IMR-90 (cell line): ENCODE measurements at regions not wholly inside any gene's neighbourhood (a gene's known extent, or its start where the extent isn't known, plus 50 kb on each side); places are given as distances from the start of the nearest gene placed in this dataset.

Experiments
- ATAC-seq: fragments of 200-7000 bp; cut with Tn5 transposase; 2 replicates; pipeline ENCODE4 v1.9.1; 2020; ENCODE audit warnings: low read depth, mild to moderate bottlenecking, moderate library complexity
- BruUV-seq: library from RNA; stranded (reverse); fragments of 400-500 nt; replicated peaks from 2 replicates; lab custom pipeline; 2021; lab: Mats Ljungman, UMichigan
- CTCF ChIA-PET: fragments of 300-600 bp; formaldehyde crosslinking; extraction: SDS; loops from one replicate; lab custom pipeline; 2021; ENCODE audit warnings: antibody characterized with exemption; lab: Yijun Ruan, JAX
- POLR2A ChIA-PET: fragments of 300-600 bp; sonication (Branson Sonifier 250); formaldehyde crosslinking; loops from one replicate; lab custom pipeline; 2022; ENCODE audit warnings: antibody characterized with exemption; ENCODE audit not compliant: unreplicated experiment; lab: Charles Lee
- DNase-seq: peaks from one replicate; pipeline ENCODE4 v3.0.0; 2013
- H2AFZ ChIP-seq: replicated peaks from 2 replicates; pipeline ENCODE3; 2013; ENCODE audit warnings: low read length, mild to moderate bottlenecking; ENCODE audit not compliant: poor library complexity
- H2AK5ac ChIP-seq: 2 replicates; pipeline ENCODE4 v1.6.1; 2013; ENCODE audit warnings: low read depth, low read length, inconsistent platforms
- H2AK9ac ChIP-seq: replicated peaks from 2 replicates; pipeline ENCODE3; 2013; ENCODE audit warnings: mild to moderate bottlenecking, low read depth, low read length, moderate library complexity; ENCODE audit not compliant: poor library complexity
- H2BK120ac ChIP-seq: 2 replicates; pipeline ENCODE4 v1.6.1; 2013; ENCODE audit warnings: low read depth, low read length, inconsistent platforms
- H2BK15ac ChIP-seq: 3 replicates; pipeline ENCODE4 v1.6.1; 2013; ENCODE audit warnings: low read depth, low read length, inconsistent platforms
- H2BK20ac ChIP-seq: 2 replicates; pipeline ENCODE4 v1.6.1; 2013; ENCODE audit warnings: low read depth, mild to moderate bottlenecking, inconsistent platforms, low read length, moderate library complexity
- H2BK5ac ChIP-seq: 2 replicates; pipeline ENCODE4 v1.6.1; 2013; ENCODE audit warnings: mild to moderate bottlenecking, low read depth, low read length, inconsistent platforms; ENCODE audit not compliant: poor library complexity, severe bottlenecking
- H3K14ac ChIP-seq: replicated peaks from 2 replicates; pipeline ENCODE4 v1.6.1; 2013; ENCODE audit warnings: low read depth, low read length, inconsistent platforms
- H3K18ac ChIP-seq: 2 replicates; pipeline ENCODE4 v1.6.1; 2013; ENCODE audit warnings: low read depth, low read length, control low read depth
- H3K23ac ChIP-seq: 2 replicates; pipeline ENCODE4 v1.6.1; 2013; ENCODE audit warnings: low read depth, low read length, inconsistent platforms
- H3K27ac ChIP-seq: 2 replicates; pipeline ENCODE4 v1.5.1; 2013; ENCODE audit warnings: mild to moderate bottlenecking, control low read depth, low read length; ENCODE audit not compliant: insufficient read depth
- H3K27me3 ChIP-seq: 2 replicates; pipeline ENCODE4 v1.6.1; 2013; ENCODE audit warnings: low read length; ENCODE audit not compliant: control insufficient read depth, insufficient read depth
- H3K36me3 ChIP-seq: 2 replicates; pipeline ENCODE4 v1.6.1; 2013; ENCODE audit warnings: low read length, mixed read lengths; ENCODE audit not compliant: control insufficient read depth, insufficient read depth
- H3K4ac ChIP-seq: 2 replicates; pipeline ENCODE4 v1.6.1; 2013; ENCODE audit warnings: low read depth, low read length, inconsistent platforms
- H3K4me1 ChIP-seq: 2 replicates; pipeline ENCODE4 v1.6.1; 2013; ENCODE audit warnings: low read length, mixed read lengths; ENCODE audit not compliant: control insufficient read depth, insufficient read depth
- H3K4me2 ChIP-seq: 2 replicates; pipeline ENCODE4 v1.6.1; 2013; ENCODE audit warnings: low read depth, mild to moderate bottlenecking, control low read depth, low read length, moderate library complexity
- H3K4me3 ChIP-seq: 2 replicates; pipeline ENCODE4 v1.5.1; 2013; ENCODE audit warnings: low read depth, mild to moderate bottlenecking, control low read depth, low read length, moderate library complexity; ENCODE audit not compliant: insufficient read depth
- H3K56ac ChIP-seq: 2 replicates; pipeline ENCODE4 v1.6.1; 2013; ENCODE audit warnings: low read length, inconsistent platforms; ENCODE audit not compliant: insufficient read depth; ENCODE audit errors: extremely low read depth
- H3K79me1 ChIP-seq, 2 experiments: 2 replicates each; pipeline ENCODE4 v1.6.1; 2013; ENCODE audit warnings: low read length in 2 of 2, inconsistent platforms in 1 of 2, low read depth in 1 of 2
- H3K9ac ChIP-seq: 2 replicates; pipeline ENCODE4 v1.6.1; 2013; ENCODE audit warnings: low read depth, low read length, control low read depth
- H3K9me1 ChIP-seq: 2 replicates; pipeline ENCODE4 v1.6.1; 2013; ENCODE audit warnings: low read length, inconsistent platforms; ENCODE audit not compliant: insufficient read depth
- H3K9me3 ChIP-seq: 2 replicates; pipeline ENCODE4 v1.6.1; 2013; ENCODE audit warnings: low read length; ENCODE audit not compliant: control insufficient read depth, insufficient read depth
- H4K20me1 ChIP-seq: 2 replicates; pipeline ENCODE4 v1.6.1; 2013; ENCODE audit warnings: low read length, inconsistent platforms; ENCODE audit not compliant: insufficient read depth
- H4K5ac ChIP-seq: 2 replicates; pipeline ENCODE4 v1.6.1; 2013; ENCODE audit warnings: mild to moderate bottlenecking, low read depth, low read length, control low read depth
- H4K8ac ChIP-seq, 2 experiments: 2 replicates each; pipeline ENCODE4 v1.6.1; 2013; ENCODE audit warnings: low read depth in 2 of 2, low read length in 2 of 2, control low read depth in 1 of 2, inconsistent platforms in 1 of 2
- H4K91ac ChIP-seq: 2 replicates; pipeline ENCODE4 v1.6.1; 2013; ENCODE audit warnings: low read depth, low read length, inconsistent platforms; ENCODE audit not compliant: insufficient read depth
- CEBPB ChIP-seq: IDR thresholded peaks from 2 replicates; pipeline ENCODE4 v1.6.1; 2012; ENCODE audit warnings: low read depth, low read length, improper control_type of control experiment
- MAZ ChIP-seq: IDR thresholded peaks from 2 replicates; pipeline ENCODE4 v1.6.1; 2012; ENCODE audit warnings: low read depth, mild to moderate bottlenecking, low read length, improper control_type of control experiment, moderate library complexity, borderline replicate concordance
- WGBS, 2 experiments: methylation state at CpG; one replicate each; pipeline versions ENCODE4 v1.1.5 to v1.1.7; 2013; ENCODE audit warnings: missing lambda C conversion rate in 2 of 2; ENCODE audit not compliant: insufficient read length in 1 of 2; ENCODE audit errors: extremely low coverage in 2 of 2; 5-methylcytosine and 5-hydroxymethylcytosine counted together
- dilution Hi-C: fragments of 300-500 bp; cut with HindIII; formaldehyde crosslinking; loops from one replicate; pipeline ENCODE4 v1.14.3; 2018; ENCODE audit warnings: low sequenced_read_pairs; ENCODE audit not compliant: unreplicated experiment
- in situ Hi-C: fragments of 300-500 bp; cut with MboI; formaldehyde crosslinking; loops from 3 replicates; pipeline ENCODE4 v1.14.3; 2019; ENCODE audit warnings: low sequenced_read_pairs, inconsistent platforms, mixed read lengths
- intact Hi-C: fragments of 100-400 bp; cut with micrococcal nuclease; formaldehyde crosslinking; loops from 2 replicates; pipeline ENCODE4 v1.10.0; 2022

DNA sequence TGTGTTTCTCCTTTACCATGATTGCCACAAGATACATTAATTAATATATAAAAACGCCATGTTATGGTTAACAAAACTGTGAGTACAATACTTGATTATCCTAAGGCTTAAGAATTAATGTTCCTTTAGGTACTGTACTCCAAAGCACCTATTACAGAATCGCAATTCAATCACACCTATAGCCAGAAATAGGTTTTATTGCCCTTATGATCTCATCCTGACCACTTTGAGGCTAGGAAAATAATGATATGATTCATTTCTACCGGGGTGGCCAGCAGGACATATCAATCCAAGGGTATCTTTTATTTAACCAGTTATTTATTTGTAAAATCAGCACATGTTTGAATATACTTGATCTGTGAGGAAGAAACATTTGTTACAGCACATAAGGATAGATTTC, 396.6 kb upstream of the GJE1 start:
- Histone ChIP-seq H3K4ac (no peak overlapping the region), H2BK5ac (no peak overlapping the region), H3K27me3 (no peaks in the 10 kb centered on the region), H2AK9ac (no peak overlapping the region), H3K4me1 (no peaks in the 10 kb centered on the region), H2BK120ac (no peak overlapping the region), H4K20me1 (no peaks in the 10 kb centered on the region), H2AFZ (no peak overlapping the region), H3K9me3 (no peaks in the 10 kb centered on the region), H3K4me2 (no peak overlapping the region), H3K56ac (no peak overlapping the region), H4K5ac (no peak overlapping the region), H3K18ac (no peak overlapping the region), H2BK20ac (no peak overlapping the region), H3K27ac (no peak overlapping the region), H4K8ac (no peak overlapping the region), H3K36me3 (no peaks in the 10 kb centered on the region), H3K9ac (no peak overlapping the region), H3K4me3 (no peak overlapping the region), H3K79me1 (no peaks in the 10 kb centered on the region), H3K14ac (no peak overlapping the region), H4K91ac (no peak overlapping the region), H3K23ac (no peak overlapping the region), H2BK15ac (no peak overlapping the region), H3K9me1 (no peaks in the 10 kb centered on the region), H2AK5ac (no peak overlapping the region)
- BruUV-seq: no TSS peak
- ATAC-seq (no peak), DNase-seq (no peak)
- no CpG with 5 or more reads among the region's 3 CpGs for WGBS, 2 experiments
- ChIA-PET CTCF (no interaction called here), POLR2A (no interaction called here)
- dilution Hi-C loops (no loop called here), intact Hi-C loops (no loop called here), in situ Hi-C loops (no loop called here)
- TF ChIP-seq CEBPB (no peak), MAZ (no peak)
